Stimulated activated CD8-positive, alpha-beta memory T cell treated with anti-CD3 and anti-CD28 coated beads, Interleukin-4, amount 100 ng/mL, for 24 hours (primary cell): ENCODE measurements at regions not wholly inside any gene's neighbourhood (a gene's known extent, or its start where the extent isn't known, plus 50 kb on each side); places are given as distances from the start of the nearest gene placed in this dataset.
"Not testable (repeated sequence)": the region's sequence is repeated elsewhere in the genome, so short reads cannot be mapped to it uniquely, and the experiment has no call there.

Experiments
- DNase-seq: peaks from one replicate; pipeline ENCODE4 v3.0.0-alpha.2; 2020; ENCODE audit warnings: low read depth

GRCh38 chr12:123061441-123062205 is 81.1 kb downstream of the ARL6IP4 start:
- no peak for DNase-seq

- no peak for DNase-seq
These were observed 79.0 kb downstream of the ARL6IP4 start for GRCh38 chr12:123059500-123059899.

GRCh38 chr12:123058980-123059379 is 78.5 kb downstream of the ARL6IP4 start:
- no peak for DNase-seq

- no peak for DNase-seq
These were observed 78.0 kb downstream of the ARL6IP4 start for GRCh38 chr12:123058481-123058880.

- no peak for DNase-seq
These were observed 77.2 kb downstream of the ARL6IP4 start for GRCh38 chr12:123057513-123058265.

- DNase-seq = no peak
These were observed 76.2 kb downstream of the ARL6IP4 start for GRCh38 chr12:123056709-123057108.

GRCh38 chr12:123056053-123056452 is 75.6 kb downstream of the ARL6IP4 start:
- DNase-seq = no peak

GRCh38 chr12:123055281-123055766 is 74.8 kb downstream of the ARL6IP4 start:
- DNase-seq = no peak

- no peak for DNase-seq
These were observed 73.9 kb downstream of the ARL6IP4 start for GRCh38 chr12:123054371-123054770.

- no peak for DNase-seq
These were observed 71.1 kb downstream of the ARL6IP4 start for GRCh38 chr12:123051556-123051955.

GRCh38 chr12:123050913-123051312 is 70.4 kb downstream of the ARL6IP4 start:
- no peak for DNase-seq

GRCh38 chr12:123050331-123050831 is 69.9 kb downstream of the ARL6IP4 start:
- no peak for DNase-seq

- no peak for DNase-seq
These were observed 69.1 kb downstream of the ARL6IP4 start for GRCh38 chr12:123049398-123050240.

GRCh38 chr12:123047892-123048291 is 67.4 kb downstream of the ARL6IP4 start:
- not testable (repeated sequence) for DNase-seq

GRCh38 chr12:123047289-123047688 is 66.8 kb downstream of the ARL6IP4 start:
- DNase-seq = no peak

GRCh38 chr12:123046431-123046830 is 66.0 kb downstream of the ARL6IP4 start:
- DNase-seq = no peak

- DNase-seq = no peak
These were observed 65.2 kb downstream of the ARL6IP4 start for GRCh38 chr12:123045678-123046077.

- DNase-seq = no peak
These were observed 63.9 kb downstream of the ARL6IP4 start for GRCh38 chr12:123044351-123044750.

- DNase-seq = peak; percentile 63
These were observed 63.1 kb downstream of the ARL6IP4 start for GRCh38 chr12:123043536-123044001.

GRCh38 chr12:123042833-123043232 is 62.4 kb downstream of the ARL6IP4 start:
- DNase-seq = no peak

- no peak for DNase-seq
These were observed 61.6 kb downstream of the ARL6IP4 start for GRCh38 chr12:123041811-123042655.
